ENCODE measurements at regions not wholly inside any gene's neighbourhood (a gene's known extent, or its start where the extent isn't known, plus 50 kb on each side); places are given as distances from the start of the nearest gene placed in this dataset.
A peak's percentile ranks its signal among the peaks of the same experiment; 100 is the strongest.

GRCh38 chr5:112630246-112631009 lies 107.3 kb upstream of the APC start:
- H3K4me3 ChIP-seq = no peak overlapping the region
- no peak overlapping the region for H3K27ac ChIP-seq
- TF ChIP-seq POLR2A (IDR thresholded peaks at IDR 0.05) (no peak), CTCF (IDR thresholded peaks at IDR 0.05) (no peak)
- H3K36me3 ChIP-seq (replicated peaks in 1 of 2; ENCODE audit: insufficient read depth in 1 of 2, low read depth in 2 of 2) = no peaks in the 10 kb centered on the region
- no peaks in the 10 kb centered on the region for H3K9me3 ChIP-seq
- no peaks in the 10 kb centered on the region for H3K27me3 ChIP-seq
- no peak for DNase-seq
- no peak for ATAC-seq
- H3K4me1 ChIP-seq = peaks cover 3% of the 10 kb centered on the region
- 37 to 58% methylated on average over 3 of the region's 3 CpGs for WGBS, 2 donors
- intact Hi-C loops (cut with DNase I) = no loop called here

- no peak overlapping the region for H3K27ac ChIP-seq
- H3K4me1 ChIP-seq = peaks cover 12% of the 10 kb centered on the region
- no peak overlapping the region for H3K4me3 ChIP-seq
- H3K9me3 ChIP-seq = no peaks in the 10 kb centered on the region
- H3K27me3 ChIP-seq = no peaks in the 10 kb centered on the region
- no peak for ATAC-seq
- intact Hi-C loops (cut with DNase I) = no loop called here
- WGBS, 2 donors = 65 to 77% methylated on average over 1 of the region's 1 CpG
- no peaks in the 10 kb centered on the region for H3K36me3 ChIP-seq (replicated peaks in 1 of 2; ENCODE audit: insufficient read depth in 1 of 2, low read depth in 2 of 2)
- TF ChIP-seq POLR2A (IDR thresholded peaks at IDR 0.05) (no peak), CTCF (IDR thresholded peaks at IDR 0.05) (no peak)
- DNase-seq = no peak
These were observed 103.5 kb upstream of the APC start for GRCh38 chr5:112634166-112634565.

- ATAC-seq = no peak
- H3K4me1 ChIP-seq = peaks cover 12% of the 10 kb centered on the region
These were observed 102.9 kb upstream of the APC start for GRCh38 chr5:112634796-112635195.

GRCh38 chr5:112635276-112635675 lies 102.4 kb upstream of the APC start:
- DNase-seq (no peak), ATAC-seq (no peak)
- no peaks in the 10 kb centered on the region for H3K9me3 ChIP-seq
- no peaks in the 10 kb centered on the region for H3K27me3 ChIP-seq
- intact Hi-C loops (cut with DNase I) = no loop called here
- no peaks in the 10 kb centered on the region for H3K36me3 ChIP-seq (replicated peaks in 1 of 2; ENCODE audit: insufficient read depth in 1 of 2, low read depth in 2 of 2)
- H3K4me1 ChIP-seq = peaks cover 12% of the 10 kb centered on the region
- H3K4me3 ChIP-seq = no peak overlapping the region
- TF ChIP-seq POLR2A (IDR thresholded peaks at IDR 0.05) (no peak), CTCF (IDR thresholded peaks at IDR 0.05) (no peak)
- peak overlapping the region in 1 of 4 donors; percentile 7 for H3K27ac ChIP-seq
- WGBS, 2 donors = 79 to 86% methylated on average over 3 of the region's 3 CpGs

More at GRCh38 chr5:112634796-112635195, 102.9 kb upstream of the APC start:
- Histone ChIP-seq H3K9me3 (no peaks in the 10 kb centered on the region), H3K36me3 (replicated peaks in 1 of 2; ENCODE audit: insufficient read depth in 1 of 2, low read depth in 2 of 2) (no peaks in the 10 kb centered on the region), H3K27ac (no peak overlapping the region), H3K27me3 (no peaks in the 10 kb centered on the region), H3K4me3 (no peak overlapping the region)
- intact Hi-C loops (cut with DNase I) = no loop called here
- TF ChIP-seq POLR2A (IDR thresholded peaks at IDR 0.05) = no peak
- TF ChIP-seq CTCF (IDR thresholded peaks at IDR 0.05) = no peak
- DNase-seq = no peak
- WGBS, 2 donors = 78 to 86% methylated on average over 3 of the region's 3 CpGs
